GM12865 (cell line): ENCODE measurements at regions not wholly inside any gene's neighbourhood (a gene's known extent, or its start where the extent isn't known, plus 50 kb on each side); places are given as distances from the start of the nearest gene placed in this dataset.

Experiments used
- DNase-seq: peaks from one replicate; pipeline ENCODE4 v3.0.0; 2010; ENCODE audit warnings: low read depth
- H3K4me3 ChIP-seq: 2 replicates; pipeline ENCODE4 v1.5.1; 2011; ENCODE audit warnings: mild to moderate bottlenecking, low read depth, low read length, control low read depth
- TF ChIP-seq, protein P1 (sequence below): IDR thresholded peaks from 2 replicates; pipeline ENCODE4 v1.5.1; 2011; ENCODE audit warnings: low read length, control low read depth, low read depth, inconsistent platforms; ENCODE audit not compliant: insufficient read depth; ENCODE audit errors: missing control alignments

DNA sequence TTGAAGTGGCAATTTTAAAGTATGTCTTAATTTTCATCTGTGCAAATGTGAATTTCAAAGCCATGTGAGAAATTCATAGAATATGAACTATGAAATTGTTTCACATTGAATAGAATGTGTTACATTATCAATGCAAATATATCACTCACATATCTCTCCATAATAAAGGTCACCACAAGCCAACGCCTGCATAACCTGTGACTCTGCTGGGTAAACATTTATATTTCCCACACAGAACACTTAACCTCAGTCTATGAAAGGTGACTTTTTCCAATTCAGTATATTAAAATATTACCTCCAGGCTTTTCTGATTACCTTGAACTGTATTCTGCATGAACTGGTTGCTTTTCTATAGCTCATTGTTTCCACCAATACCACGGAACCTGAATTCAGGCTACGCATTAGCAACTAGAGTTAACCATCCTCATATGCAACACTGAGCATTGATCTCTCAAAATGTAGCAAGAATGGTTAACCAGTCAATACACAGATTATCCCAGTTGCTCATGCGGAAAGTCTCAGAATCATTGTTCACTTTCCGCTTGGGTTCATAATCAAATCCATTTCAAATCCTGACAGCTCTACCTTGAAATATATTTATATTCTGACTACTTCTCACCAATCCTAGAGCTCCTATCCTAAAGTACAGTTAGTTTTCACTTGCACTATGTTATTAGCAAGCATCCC, 126.6 kb upstream of the TYRP1 start:
- no peak overlapping the region for H3K4me3 ChIP-seq
- no peak for DNase-seq
- TF ChIP-seq, protein P1, sequence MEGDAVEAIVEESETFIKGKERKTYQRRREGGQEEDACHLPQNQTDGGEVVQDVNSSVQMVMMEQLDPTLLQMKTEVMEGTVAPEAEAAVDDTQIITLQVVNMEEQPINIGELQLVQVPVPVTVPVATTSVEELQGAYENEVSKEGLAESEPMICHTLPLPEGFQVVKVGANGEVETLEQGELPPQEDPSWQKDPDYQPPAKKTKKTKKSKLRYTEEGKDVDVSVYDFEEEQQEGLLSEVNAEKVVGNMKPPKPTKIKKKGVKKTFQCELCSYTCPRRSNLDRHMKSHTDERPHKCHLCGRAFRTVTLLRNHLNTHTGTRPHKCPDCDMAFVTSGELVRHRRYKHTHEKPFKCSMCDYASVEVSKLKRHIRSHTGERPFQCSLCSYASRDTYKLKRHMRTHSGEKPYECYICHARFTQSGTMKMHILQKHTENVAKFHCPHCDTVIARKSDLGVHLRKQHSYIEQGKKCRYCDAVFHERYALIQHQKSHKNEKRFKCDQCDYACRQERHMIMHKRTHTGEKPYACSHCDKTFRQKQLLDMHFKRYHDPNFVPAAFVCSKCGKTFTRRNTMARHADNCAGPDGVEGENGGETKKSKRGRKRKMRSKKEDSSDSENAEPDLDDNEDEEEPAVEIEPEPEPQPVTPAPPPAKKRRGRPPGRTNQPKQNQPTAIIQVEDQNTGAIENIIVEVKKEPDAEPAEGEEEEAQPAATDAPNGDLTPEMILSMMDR, result no peak

DNA sequence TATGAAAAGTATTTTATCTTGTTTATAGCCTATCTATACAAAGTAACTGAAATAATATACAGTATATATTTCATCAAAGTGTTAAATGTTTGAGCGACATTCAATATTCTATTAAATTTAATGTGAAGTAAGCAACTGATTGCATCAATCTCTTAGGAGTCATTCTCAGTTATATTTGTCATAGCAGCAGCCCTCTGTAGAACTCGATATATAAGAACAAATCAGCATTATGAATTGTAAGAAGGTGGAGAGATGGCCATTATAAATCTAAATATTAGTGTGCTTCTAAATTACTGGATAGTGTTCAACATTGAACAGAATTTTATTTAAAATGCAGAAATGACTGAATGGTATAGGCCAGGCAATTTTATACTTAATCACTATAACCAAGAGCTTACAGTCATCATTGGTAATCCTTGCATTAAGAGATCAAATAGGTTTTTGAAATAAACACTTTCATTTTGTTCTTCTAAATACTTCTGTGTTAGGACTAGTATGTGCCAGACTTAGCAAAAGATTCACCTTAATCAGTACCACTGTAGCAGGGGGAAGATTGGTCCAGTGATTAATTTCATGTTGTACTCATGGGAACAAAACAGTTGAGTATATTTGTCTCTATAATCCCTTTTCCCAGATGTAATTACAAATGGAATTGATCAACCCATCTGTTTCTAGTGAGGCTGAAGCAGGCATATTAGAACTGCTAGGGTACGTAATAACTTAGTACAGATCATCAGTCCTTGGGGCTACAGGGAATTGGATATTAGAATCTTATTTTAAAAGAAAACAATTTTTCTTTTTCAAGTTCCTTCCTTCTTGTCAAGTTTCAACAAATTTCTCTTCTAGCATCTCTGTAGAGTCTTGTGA, 108.3 kb upstream of the TYRP1 start:
- H3K4me3 ChIP-seq, result no peak overlapping the region
- no peak for DNase-seq
- TF ChIP-seq, protein P1, result no peak

DNA sequence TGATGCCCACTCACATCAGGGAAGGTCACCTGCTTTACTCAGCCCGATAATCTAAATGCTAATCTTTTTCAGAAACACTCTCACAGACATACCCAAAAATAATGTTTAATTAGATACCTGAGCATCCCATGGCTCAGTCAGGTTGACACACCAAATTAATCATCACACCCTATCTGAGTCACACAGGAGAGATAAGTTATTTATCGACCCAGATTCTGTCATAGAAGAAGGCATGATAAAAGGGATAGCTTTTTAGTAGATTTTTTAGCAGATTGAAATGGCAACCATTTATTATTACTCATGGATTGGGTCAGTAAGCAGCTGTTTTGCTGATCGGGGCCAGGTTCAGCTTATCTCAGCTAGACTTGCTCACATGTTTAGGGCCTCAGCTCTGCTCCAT, 97.8 kb upstream of the TYRP1 start:
- H3K4me3 ChIP-seq, result no peak overlapping the region
- TF ChIP-seq, protein P1, result no peak
- no peak for DNase-seq

DNA sequence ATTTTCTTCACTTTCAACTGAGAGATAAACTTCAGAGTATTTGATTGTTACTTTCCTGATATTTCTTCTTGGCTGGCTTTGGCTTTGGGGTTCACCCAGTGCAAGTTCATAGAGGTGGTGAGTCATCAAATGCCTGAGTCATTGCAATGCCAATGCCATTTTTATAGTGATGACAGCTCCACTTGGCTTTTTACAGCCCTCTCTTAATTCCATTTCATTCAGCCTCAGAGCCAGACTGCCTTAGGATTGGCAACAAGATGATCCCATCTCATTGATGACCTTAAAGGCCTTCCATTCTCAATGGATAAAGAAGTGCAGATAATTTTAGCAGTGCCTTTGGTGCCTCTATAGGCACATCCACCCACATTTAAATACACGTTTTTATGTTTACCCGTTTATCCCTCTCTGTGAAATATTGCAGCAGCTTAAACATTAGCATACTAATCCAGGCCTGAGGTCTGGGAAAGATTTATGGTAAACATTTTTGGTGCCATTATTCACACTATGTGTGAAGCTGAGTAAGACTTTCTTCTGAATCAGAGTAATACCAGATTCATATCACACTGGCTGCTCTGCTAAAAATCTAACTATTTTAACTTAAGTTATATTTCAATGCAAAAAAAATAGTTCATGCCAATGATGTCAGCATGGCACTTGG, 88.9 kb upstream of the TYRP1 start:
- TF ChIP-seq, protein P1, result no peak
- no peak for DNase-seq
- H3K4me3 ChIP-seq, result no peak overlapping the region

DNA sequence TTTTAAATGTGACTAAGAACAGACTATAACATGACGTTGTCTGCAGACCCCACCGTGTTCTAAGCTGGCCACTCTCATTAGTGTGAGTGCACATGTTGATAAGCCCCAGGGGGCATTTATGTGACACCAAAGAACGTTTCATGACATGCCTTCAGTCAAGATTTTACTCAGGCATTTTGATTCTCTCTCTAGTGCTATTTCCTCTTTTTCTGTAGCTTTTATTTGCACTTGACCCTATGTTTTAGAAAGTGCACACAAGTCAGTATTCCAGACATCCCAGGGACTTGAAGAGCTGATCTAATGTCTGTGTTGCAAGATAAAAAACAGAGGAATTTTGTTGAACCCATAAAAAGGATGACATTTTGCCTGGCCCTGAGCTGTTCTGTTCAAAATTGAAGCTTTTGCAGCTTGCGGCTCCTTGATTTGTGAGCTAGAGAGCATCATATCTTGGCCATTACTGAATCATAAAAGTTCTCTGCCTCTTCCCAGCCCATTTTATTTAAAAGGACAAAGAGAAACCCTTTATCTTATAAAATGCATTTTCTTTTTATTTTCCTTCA, 80.9 kb upstream of the TYRP1 start:
- H3K4me3 ChIP-seq, result no peak overlapping the region
- no peak for DNase-seq
- TF ChIP-seq, protein P1, result no peak

DNA sequence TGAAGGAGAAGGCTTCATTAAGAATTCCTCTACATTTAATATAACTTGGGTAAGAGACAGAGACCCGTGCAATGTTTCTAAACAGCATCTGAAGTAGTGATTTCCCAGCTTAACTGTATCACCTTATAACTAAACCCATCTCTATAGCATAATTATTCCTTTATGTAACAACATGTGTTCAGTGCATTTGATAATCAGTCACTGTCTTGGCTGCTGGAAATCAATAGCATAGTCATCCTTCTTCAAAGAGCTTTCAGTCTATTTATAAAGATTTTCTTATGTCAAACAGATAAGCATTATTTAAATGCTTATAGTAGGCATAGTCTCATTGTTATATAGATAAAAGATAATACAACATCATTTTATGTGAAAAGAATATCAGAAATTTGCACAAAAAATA, 80.1 kb upstream of the TYRP1 start:
- TF ChIP-seq, protein P1, result no peak

More for the DNA sequence above, 80.1 kb upstream of the TYRP1 start:
- no peak overlapping the region for H3K4me3 ChIP-seq
- DNase-seq, result no peak
